Neutrophil (primary cell): ENCODE measurements at regions not wholly inside any gene's neighbourhood (a gene's known extent, or its start where the extent isn't known, plus 50 kb on each side); places are given as distances from the start of the nearest gene placed in this dataset.

Experiments
- H3K27ac ChIP-seq: fragments of 200-600 bp; sonication (generic); 2 replicates; pipeline ENCODE4 v1.5.1; 2016; ENCODE audit warnings: mild to moderate bottlenecking, moderate library complexity
- H3K27me3 ChIP-seq: fragments of 200-600 bp; sonication (generic); 2 replicates; pipeline ENCODE4 v1.6.0; 2016; ENCODE audit warnings: mild to moderate bottlenecking
- H3K36me3 ChIP-seq: fragments of 200-600 bp; sonication (generic); 2 replicates; pipeline ENCODE4 v1.5.1; 2017
- H3K4me1 ChIP-seq, 2 experiments: fragments of 200-600 bp in 1 of 2; sonication (generic) in 1 of 2; 1 replicate in 1 of 2; 2 replicates in 1 of 2; pipeline versions ENCODE4 v1.5.1 to v1.6.1; 2013 to 2016; ENCODE audit warnings: low read depth in 1 of 2, low read length in 1 of 2, mild to moderate bottlenecking in 1 of 2, moderate library complexity in 1 of 2; ENCODE audit not compliant: control insufficient read depth in 1 of 2, insufficient read depth in 1 of 2
- H3K4me3 ChIP-seq, 2 experiments: fragments of 200-600 bp in 1 of 2; sonication (generic) in 1 of 2; 1 replicate in 1 of 2; 2 replicates in 1 of 2; pipeline ENCODE4 v1.5.1; 2013 to 2016; ENCODE audit warnings: low read depth in 1 of 2, low read length in 1 of 2, mild to moderate bottlenecking in 1 of 2, moderate library complexity in 1 of 2
- H3K9me3 ChIP-seq: fragments of 200-600 bp; sonication (generic); 2 replicates; pipeline ENCODE4 v1.5.1; 2016
- TF ChIP-seq, protein P1 (sequence below): fragments of 200-600 bp; sonication (generic); IDR thresholded peaks from 2 replicates; pipeline ENCODE4 v1.5.1; 2016; ENCODE audit warnings: antibody characterized with exemption

DNA sequence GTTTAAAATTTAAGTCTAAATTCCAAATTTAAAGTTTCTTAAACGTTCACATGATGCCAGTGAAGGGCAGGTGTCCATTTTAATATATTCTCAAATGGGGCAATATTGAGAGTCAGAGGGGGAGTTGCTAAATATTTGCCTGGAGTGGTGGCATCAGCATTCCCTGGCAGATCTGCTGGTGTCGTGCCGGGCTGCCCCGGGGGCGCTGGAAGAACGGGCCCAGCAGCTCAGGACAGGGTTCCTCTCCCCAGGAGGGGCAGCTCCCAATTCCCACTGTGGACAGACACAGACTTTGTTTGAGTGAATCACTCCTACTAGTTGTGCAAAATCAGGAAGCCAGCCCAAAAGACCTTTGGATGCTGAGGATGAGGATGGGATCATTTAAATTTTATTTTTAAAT lies 468.7 kb upstream of the B3GAT1 start:
- H3K4me3 ChIP-seq = no peak overlapping the region
- H3K4me1 ChIP-seq = no peaks in the 10 kb centered on the region
- no peaks in the 10 kb centered on the region for H3K9me3 ChIP-seq
- TF ChIP-seq, protein P1, sequence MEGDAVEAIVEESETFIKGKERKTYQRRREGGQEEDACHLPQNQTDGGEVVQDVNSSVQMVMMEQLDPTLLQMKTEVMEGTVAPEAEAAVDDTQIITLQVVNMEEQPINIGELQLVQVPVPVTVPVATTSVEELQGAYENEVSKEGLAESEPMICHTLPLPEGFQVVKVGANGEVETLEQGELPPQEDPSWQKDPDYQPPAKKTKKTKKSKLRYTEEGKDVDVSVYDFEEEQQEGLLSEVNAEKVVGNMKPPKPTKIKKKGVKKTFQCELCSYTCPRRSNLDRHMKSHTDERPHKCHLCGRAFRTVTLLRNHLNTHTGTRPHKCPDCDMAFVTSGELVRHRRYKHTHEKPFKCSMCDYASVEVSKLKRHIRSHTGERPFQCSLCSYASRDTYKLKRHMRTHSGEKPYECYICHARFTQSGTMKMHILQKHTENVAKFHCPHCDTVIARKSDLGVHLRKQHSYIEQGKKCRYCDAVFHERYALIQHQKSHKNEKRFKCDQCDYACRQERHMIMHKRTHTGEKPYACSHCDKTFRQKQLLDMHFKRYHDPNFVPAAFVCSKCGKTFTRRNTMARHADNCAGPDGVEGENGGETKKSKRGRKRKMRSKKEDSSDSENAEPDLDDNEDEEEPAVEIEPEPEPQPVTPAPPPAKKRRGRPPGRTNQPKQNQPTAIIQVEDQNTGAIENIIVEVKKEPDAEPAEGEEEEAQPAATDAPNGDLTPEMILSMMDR = no peak
- H3K36me3 ChIP-seq = no peaks in the 10 kb centered on the region
- H3K27me3 ChIP-seq = peaks cover 5% of the 10 kb centered on the region
- no peak overlapping the region for H3K27ac ChIP-seq

DNA sequence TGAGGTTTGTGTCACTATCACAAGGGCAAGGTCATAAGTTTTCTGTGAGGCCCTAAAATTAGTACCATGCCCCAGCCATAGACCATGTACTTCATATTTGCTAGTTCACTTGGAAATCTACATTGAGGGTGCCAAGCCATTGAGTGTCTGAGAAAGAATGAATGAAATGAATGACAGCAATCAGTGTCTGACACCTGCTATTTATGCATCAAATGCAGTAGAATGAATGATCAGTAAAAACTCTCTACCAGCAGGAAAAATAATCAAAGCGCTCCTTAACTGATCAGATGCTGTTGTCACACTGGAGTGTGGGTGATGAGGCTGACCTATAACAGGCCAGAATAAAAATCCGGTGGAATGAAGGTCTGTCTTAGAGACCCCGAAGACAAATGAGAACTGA lies 467.9 kb upstream of the B3GAT1 start:
- Histone ChIP-seq H3K9me3 (no peaks in the 10 kb centered on the region), H3K27ac (no peak overlapping the region), H3K27me3 (peaks cover 5% of the 10 kb centered on the region), H3K4me1 (no peaks in the 10 kb centered on the region), H3K4me3 (no peak overlapping the region), H3K36me3 (no peaks in the 10 kb centered on the region)
- TF ChIP-seq, protein P1 = no peak

DNA sequence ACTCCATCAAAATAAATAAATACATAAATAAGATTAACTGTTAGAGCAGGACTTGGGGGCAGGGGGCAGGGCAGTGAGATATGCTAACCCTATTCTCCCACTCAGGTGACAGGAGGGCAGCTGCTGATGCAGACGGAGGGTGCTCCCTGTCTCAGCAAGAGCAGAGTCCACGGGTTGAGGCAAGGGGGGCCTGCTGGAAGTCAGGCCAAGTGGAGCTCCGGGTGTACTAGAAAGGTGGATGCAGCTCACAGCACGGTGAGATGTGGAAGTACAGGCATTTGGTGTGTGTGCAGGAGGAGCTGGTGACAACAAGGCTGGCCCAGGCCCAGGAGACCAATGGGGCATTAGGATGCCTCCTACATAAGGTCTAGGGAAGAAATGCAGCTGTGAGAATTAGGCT lies 467.3 kb upstream of the B3GAT1 start:
- Histone ChIP-seq H3K27ac (no peak overlapping the region), H3K9me3 (no peaks in the 10 kb centered on the region), H3K27me3 (peaks cover 5% of the 10 kb centered on the region), H3K4me3 (no peak overlapping the region), H3K4me1 (no peaks in the 10 kb centered on the region), H3K36me3 (no peaks in the 10 kb centered on the region)
- TF ChIP-seq, protein P1 = no peak

DNA sequence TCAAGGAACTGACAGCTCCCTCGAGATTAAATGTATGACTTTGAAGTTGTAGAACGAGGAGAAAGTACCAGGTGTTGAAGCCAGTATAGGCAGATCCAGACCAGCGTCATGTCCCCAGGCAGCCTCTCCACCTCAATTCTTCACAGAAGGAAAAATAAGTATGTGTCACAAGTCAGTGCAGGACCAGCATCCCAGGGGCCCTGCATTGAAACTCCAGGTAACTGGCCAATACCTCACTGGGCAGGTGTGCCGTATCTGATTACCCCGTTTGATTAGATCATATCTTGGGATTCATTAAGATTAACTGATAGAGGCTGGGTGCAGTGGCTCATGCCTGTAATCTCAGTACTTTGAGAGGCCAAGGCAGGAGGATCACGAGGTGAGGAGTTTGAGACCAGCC lies 466.7 kb upstream of the B3GAT1 start:
- no peaks in the 10 kb centered on the region for H3K4me1 ChIP-seq
- no peaks in the 10 kb centered on the region for H3K36me3 ChIP-seq
- no peaks in the 10 kb centered on the region for H3K9me3 ChIP-seq
- H3K4me3 ChIP-seq = no peak overlapping the region
- TF ChIP-seq, protein P1 = no peak
- H3K27ac ChIP-seq = no peak overlapping the region
- no peaks in the 10 kb centered on the region for H3K27me3 ChIP-seq

DNA sequence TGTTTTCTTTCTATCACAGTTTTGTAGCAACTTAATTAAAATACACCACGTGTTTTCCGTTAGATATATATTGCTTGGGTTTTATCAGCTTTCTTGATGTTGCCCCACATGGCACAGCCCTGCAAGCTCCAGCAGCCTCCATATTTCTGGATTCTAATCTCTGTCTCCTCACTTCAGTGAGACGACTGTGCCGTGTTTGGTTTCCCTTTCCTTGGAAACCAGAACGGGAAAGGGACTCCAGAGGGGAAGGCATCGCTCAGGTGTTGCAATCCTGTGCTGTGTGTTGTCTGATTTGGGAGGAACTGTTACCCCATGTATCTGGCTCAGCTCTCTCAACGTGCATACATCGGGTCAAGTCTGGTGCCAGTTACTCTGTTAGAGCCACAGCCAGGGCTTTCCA lies 464.2 kb upstream of the B3GAT1 start:
- Histone ChIP-seq H3K36me3 (no peaks in the 10 kb centered on the region), H3K4me3 (no peak overlapping the region), H3K27ac (no peak overlapping the region), H3K9me3 (no peaks in the 10 kb centered on the region), H3K4me1 (no peaks in the 10 kb centered on the region), H3K27me3 (no peaks in the 10 kb centered on the region)
- TF ChIP-seq, protein P1 = no peak
